Activated CD8-positive, alpha-beta memory T cell treated with anti-CD3 and anti-CD28 coated beads, Interleukin-2, amount 10 ng/mL, durations not matched to agents 7 days and 5 days (primary cell): ENCODE measurements at regions not wholly inside any gene's neighbourhood (a gene's known extent, or its start where the extent isn't known, plus 50 kb on each side); places are given as distances from the start of the nearest gene placed in this dataset.

ENCODE experiments used
- ATAC-seq: fragments of 150-1000 bp; cut with Tn5 transposase; one replicate; pipeline ENCODE4 v1.10.0; 2021; ENCODE audit warnings: moderate library complexity
- CTCF ChIA-PET: fragments of 350-600 bp; sonication (Branson Sonifier 250); formaldehyde crosslinking; loops from one replicate; lab custom pipeline; 2021; ENCODE audit warnings: antibody characterized with exemption; lab: Charles Lee
- DNase-seq: peaks from one replicate; pipeline ENCODE4 v3.0.0-alpha.2; 2020
- H3K27ac Mint-ChIP-seq: one replicate; pipeline ENCODE4 v1.8.0; 2021; ENCODE audit warnings: mild to moderate bottlenecking, mixed read lengths
- H3K27me3 Mint-ChIP-seq: one replicate; pipeline ENCODE4 v1.8.0; 2021; ENCODE audit warnings: mixed read lengths
- H3K36me3 Mint-ChIP-seq: one replicate; pipeline ENCODE4 v1.8.0; 2021; ENCODE audit warnings: mild to moderate bottlenecking, mixed read lengths
- H3K4me1 Mint-ChIP-seq: one replicate; pipeline ENCODE4 v1.8.0; 2021; ENCODE audit warnings: mixed read lengths
- H3K4me3 Mint-ChIP-seq: one replicate; pipeline ENCODE4 v1.8.0; 2021; ENCODE audit warnings: mild to moderate bottlenecking, moderate library complexity, mixed read lengths
- H3K9me3 Mint-ChIP-seq: one replicate; pipeline ENCODE4 v1.8.0; 2022; ENCODE audit warnings: low read depth, mixed read lengths

- DNase-seq, result no peak
- CTCF ChIA-PET, result no interaction called here
- Mint-ChIP-seq H3K4me1 (no peaks in the 10 kb centered on the region), H3K27me3 (no peaks in the 10 kb centered on the region), H3K4me3 (no peak overlapping the region), H3K27ac (no peak overlapping the region), H3K9me3 (peaks cover 9% of the 10 kb centered on the region), H3K36me3 (no peaks in the 10 kb centered on the region)
- ATAC-seq, result no peak
These were observed 133.4 kb upstream of the NBEA start for GRCh38 chr13:34808649-34809048.

GRCh38 chr13:34810996-34811395 is 131.1 kb upstream of the NBEA start:
- H3K9me3 Mint-ChIP-seq, result peaks cover 9% of the 10 kb centered on the region
- no peaks in the 10 kb centered on the region for H3K4me1 Mint-ChIP-seq
- DNase-seq (no peak), ATAC-seq (no peak)
- H3K27me3 Mint-ChIP-seq, result no peaks in the 10 kb centered on the region
- H3K4me3 Mint-ChIP-seq, result no peak overlapping the region
- H3K36me3 Mint-ChIP-seq, result no peaks in the 10 kb centered on the region
- H3K27ac Mint-ChIP-seq, result no peak overlapping the region
- CTCF ChIA-PET, result no interaction called here

GRCh38 chr13:34815526-34815925 is 126.5 kb upstream of the NBEA start:
- CTCF ChIA-PET, result no interaction called here
- Mint-ChIP-seq H3K27ac (no peak overlapping the region), H3K4me3 (no peak overlapping the region), H3K9me3 (peaks cover 9% of the 10 kb centered on the region), H3K36me3 (no peaks in the 10 kb centered on the region), H3K27me3 (no peaks in the 10 kb centered on the region), H3K4me1 (no peaks in the 10 kb centered on the region)
- DNase-seq (no peak), ATAC-seq (no peak)

DNA sequence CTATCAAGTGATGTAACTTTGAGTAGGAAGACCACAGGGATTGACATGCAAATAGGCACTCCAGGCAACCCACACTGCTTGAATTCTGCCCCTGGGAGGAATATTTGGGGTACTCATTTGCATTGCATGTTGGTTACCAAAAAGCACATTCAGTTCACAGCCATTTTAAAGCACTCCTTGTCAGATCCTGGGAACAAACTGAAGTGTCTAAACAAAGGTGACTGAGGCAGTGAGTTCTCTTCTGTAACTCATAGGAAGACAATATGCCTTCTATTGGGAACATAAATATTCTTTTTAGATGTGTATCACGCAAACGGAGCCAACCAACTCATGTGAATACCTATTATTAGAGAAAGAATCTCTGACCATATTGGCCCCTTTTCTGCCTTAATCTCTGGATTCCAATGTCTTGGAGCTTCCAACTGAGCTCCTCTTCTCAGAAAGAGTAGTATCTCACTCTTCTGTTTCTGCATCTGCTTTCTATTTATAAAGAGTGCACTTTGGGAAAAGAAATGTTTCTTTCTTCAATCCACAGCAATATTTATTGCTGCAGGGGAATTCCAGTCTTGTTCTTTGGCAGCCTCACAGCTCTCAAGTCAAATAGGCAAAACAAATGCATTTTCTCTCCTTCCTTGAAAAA is 125.7 kb upstream of the NBEA start:
- DNase-seq (no peak), ATAC-seq (no peak)
- CTCF ChIA-PET, result no interaction called here
- H3K27me3 Mint-ChIP-seq, result no peaks in the 10 kb centered on the region
- H3K4me1 Mint-ChIP-seq, result no peaks in the 10 kb centered on the region
- H3K36me3 Mint-ChIP-seq, result no peaks in the 10 kb centered on the region
- H3K4me3 Mint-ChIP-seq, result no peak overlapping the region
- H3K27ac Mint-ChIP-seq, result no peak overlapping the region
- H3K9me3 Mint-ChIP-seq, result peaks cover 7% of the 10 kb centered on the region

DNA sequence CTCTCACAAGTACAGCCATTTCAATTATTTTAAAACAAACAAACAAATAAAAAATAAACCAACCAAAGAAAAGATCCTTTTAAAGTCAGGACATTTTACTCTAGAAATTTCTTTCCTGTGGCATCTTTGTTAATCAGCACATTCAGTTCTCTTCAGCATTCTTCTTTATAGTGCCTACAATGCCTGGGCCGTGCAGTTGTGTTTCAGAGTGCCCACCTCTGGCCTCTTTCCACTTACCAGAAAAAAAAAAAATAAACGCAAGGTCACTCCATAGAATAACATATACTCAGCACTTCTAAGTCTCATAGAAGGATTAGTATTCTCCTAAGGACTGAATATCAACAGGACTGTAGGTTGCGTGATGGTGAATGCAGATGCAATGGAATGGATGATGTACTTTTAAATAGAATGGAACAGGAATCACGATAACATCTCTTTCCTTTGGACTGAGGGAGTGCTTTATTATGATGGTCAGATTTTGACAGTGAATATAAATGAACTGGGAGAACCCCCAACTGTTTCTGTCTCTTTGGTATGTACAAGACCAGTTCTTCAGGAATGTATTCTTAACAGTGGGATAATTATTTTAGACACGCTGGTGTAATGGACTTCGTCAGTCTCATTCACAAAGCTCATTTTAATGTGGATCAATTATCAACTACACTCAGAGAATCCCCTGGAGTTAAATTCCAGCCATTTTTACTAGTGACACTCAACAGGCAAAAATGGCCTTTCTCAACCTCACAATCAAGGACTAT is 125.0 kb upstream of the NBEA start:
- DNase-seq, result no peak
- Mint-ChIP-seq H3K9me3 (peaks cover 5% of the 10 kb centered on the region), H3K27me3 (no peaks in the 10 kb centered on the region), H3K4me1 (no peaks in the 10 kb centered on the region), H3K27ac (no peak overlapping the region), H3K36me3 (no peaks in the 10 kb centered on the region), H3K4me3 (no peak overlapping the region)
- ATAC-seq, result no peak
- CTCF ChIA-PET, result no interaction called here

GRCh38 chr13:34822650-34823049 is 119.4 kb upstream of the NBEA start:
- Mint-ChIP-seq H3K36me3 (no peaks in the 10 kb centered on the region), H3K4me1 (no peaks in the 10 kb centered on the region), H3K4me3 (no peak overlapping the region), H3K9me3 (no peaks in the 10 kb centered on the region), H3K27ac (no peak overlapping the region), H3K27me3 (no peaks in the 10 kb centered on the region)
- CTCF ChIA-PET, result no interaction called here
- no peak for DNase-seq
- ATAC-seq, result no peak

GRCh38 chr13:34826432-34826831 is 115.6 kb upstream of the NBEA start:
- CTCF ChIA-PET, result no interaction called here
- Mint-ChIP-seq H3K4me1 (no peaks in the 10 kb centered on the region), H3K4me3 (no peak overlapping the region), H3K9me3 (no peaks in the 10 kb centered on the region), H3K27ac (no peak overlapping the region), H3K36me3 (no peaks in the 10 kb centered on the region), H3K27me3 (no peaks in the 10 kb centered on the region)
- DNase-seq (no peak), ATAC-seq (no peak)

DNA sequence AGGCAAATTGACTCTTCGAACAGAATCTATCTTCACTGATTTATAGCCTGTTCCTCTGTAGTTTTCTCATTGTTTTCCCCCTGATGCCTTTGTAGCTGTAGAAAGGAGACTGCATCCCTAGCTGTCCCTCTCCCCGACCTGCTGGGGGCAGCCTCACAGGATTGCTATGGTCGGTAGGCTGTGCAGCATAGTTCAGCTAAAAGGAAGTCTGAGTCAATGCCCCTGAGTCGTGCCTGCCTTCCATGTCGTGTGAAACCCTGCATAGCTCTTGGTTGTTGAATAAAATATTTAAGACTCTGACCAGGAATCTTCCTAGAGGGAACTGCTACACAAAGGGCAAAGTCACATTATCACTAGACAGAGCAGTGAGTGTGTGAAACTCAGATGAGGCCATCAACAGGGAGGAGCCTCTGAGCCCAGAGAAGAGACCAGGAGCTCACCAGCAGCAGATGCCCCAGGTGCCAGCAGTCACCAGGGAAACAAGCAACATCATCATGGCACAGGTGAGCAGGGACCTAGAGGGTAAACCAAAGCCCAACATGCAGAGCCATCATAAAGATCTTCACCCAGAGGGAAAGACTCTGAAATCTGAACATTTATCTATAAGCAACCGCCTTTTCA is 108.4 kb upstream of the NBEA start:
- Mint-ChIP-seq H3K9me3 (peaks cover 10% of the 10 kb centered on the region), H3K36me3 (no peaks in the 10 kb centered on the region), H3K4me3 (no peak overlapping the region), H3K27ac (no peak overlapping the region), H3K4me1 (no peaks in the 10 kb centered on the region), H3K27me3 (no peaks in the 10 kb centered on the region)
- ATAC-seq, result no peak
- CTCF ChIA-PET, result no interaction called here
- no peak for DNase-seq

DNA sequence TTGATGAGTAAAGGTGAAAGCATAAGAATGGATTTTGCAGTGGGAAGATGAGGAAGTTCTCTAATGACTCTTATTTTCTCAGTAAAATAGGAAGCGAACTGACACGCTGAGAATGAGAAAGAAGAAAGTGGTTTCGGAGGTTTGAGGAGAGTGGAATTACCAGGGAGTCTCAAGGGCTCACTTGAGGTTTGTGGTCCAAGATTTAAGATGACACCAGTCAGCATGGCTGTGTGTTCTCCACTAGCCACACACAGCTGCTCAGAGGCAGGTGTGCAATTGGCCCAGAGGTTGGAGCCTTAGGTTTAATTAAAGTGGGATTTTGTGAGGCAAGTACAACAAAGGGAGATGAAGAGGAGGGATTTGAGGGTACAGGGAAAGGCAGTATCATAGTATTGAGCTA is 99.6 kb upstream of the NBEA start:
- no peaks in the 10 kb centered on the region for H3K27me3 Mint-ChIP-seq
- ATAC-seq (no peak), DNase-seq (no peak)
- H3K27ac Mint-ChIP-seq, result no peak overlapping the region
- no peak overlapping the region for H3K4me3 Mint-ChIP-seq
- peaks cover 5% of the 10 kb centered on the region for H3K9me3 Mint-ChIP-seq
- CTCF ChIA-PET, result no interaction called here
- H3K36me3 Mint-ChIP-seq, result no peaks in the 10 kb centered on the region
- H3K4me1 Mint-ChIP-seq, result no peaks in the 10 kb centered on the region

DNA sequence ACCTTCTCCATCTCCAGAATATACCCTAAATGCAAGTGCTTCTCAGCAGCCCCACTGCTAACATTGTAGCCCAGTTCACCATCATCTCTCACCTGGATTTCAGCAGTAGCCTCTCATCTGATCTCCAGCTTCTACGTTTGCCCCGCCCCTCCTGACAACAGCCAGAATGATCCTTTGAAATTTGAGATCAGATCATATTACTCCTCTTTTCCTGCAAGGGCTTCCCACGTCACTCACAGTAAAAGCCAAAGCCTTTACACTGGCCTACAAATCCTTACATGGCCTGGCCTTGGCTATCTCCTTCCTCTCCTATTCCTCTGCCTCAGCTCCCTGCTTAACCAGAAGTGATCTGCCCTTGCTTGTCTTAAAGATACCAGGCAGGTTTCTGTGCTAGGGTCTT is 94.3 kb upstream of the NBEA start:
- Mint-ChIP-seq H3K27ac (no peak overlapping the region), H3K9me3 (peaks cover 4% of the 10 kb centered on the region), H3K27me3 (no peaks in the 10 kb centered on the region), H3K4me3 (no peak overlapping the region), H3K36me3 (no peaks in the 10 kb centered on the region), H3K4me1 (no peaks in the 10 kb centered on the region)
- ATAC-seq (no peak), DNase-seq (no peak)
- CTCF ChIA-PET, result no interaction called here

DNA sequence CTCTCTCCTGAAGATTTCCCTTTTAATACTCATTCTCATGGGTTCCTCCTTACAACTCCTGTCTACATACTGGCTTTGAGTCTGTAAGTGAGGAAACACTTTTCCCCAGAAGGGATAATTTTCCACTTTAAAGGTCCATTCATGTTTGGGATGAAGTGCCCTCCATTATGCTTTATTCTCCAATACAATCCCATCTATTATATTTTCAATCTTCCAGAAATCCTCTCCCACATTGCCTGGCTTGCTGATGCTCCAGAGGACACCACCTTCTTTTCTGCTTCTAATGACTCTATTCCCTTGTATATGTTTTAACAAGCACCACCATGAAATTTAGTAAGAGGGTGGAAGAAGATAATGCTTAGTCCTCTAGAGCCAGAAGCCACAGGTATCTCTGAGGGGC is 92.7 kb upstream of the NBEA start:
- ATAC-seq, result no peak
- DNase-seq, result no peak
- Mint-ChIP-seq H3K4me3 (no peak overlapping the region), H3K9me3 (peaks cover 4% of the 10 kb centered on the region), H3K27me3 (no peaks in the 10 kb centered on the region), H3K27ac (no peak overlapping the region), H3K36me3 (no peaks in the 10 kb centered on the region), H3K4me1 (no peaks in the 10 kb centered on the region)
- CTCF ChIA-PET, result no interaction called here

- no peak overlapping the region for H3K4me3 Mint-ChIP-seq
These were observed 88.9 kb upstream of the NBEA start for GRCh38 chr13:34853161-34853560.

GRCh38 chr13:34857558-34858325 is 84.3 kb upstream of the NBEA start:
- no peaks in the 10 kb centered on the region for H3K36me3 Mint-ChIP-seq
- ATAC-seq, result no peak
- no peak overlapping the region for H3K4me3 Mint-ChIP-seq
- no peaks in the 10 kb centered on the region for H3K9me3 Mint-ChIP-seq
- no peaks in the 10 kb centered on the region for H3K27me3 Mint-ChIP-seq
- H3K27ac Mint-ChIP-seq, result no peak overlapping the region
- CTCF ChIA-PET, result no interaction called here
- no peaks in the 10 kb centered on the region for H3K4me1 Mint-ChIP-seq
- DNase-seq, result no peak

More at GRCh38 chr13:34853161-34853560, 88.9 kb upstream of the NBEA start:
- DNase-seq (no peak), ATAC-seq (no peak)
- no peaks in the 10 kb centered on the region for H3K4me1 Mint-ChIP-seq
- H3K27ac Mint-ChIP-seq, result no peak overlapping the region
- no peaks in the 10 kb centered on the region for H3K27me3 Mint-ChIP-seq
- CTCF ChIA-PET, result no interaction called here
- H3K9me3 Mint-ChIP-seq, result no peaks in the 10 kb centered on the region
- no peaks in the 10 kb centered on the region for H3K36me3 Mint-ChIP-seq
